Omental fat pad (tissue), 3 donors: ENCODE measurements at regions not wholly inside any gene's neighbourhood (a gene's known extent, or its start where the extent isn't known, plus 50 kb on each side); places are given as distances from the start of the nearest gene placed in this dataset.
A peak's percentile ranks its signal among the peaks of the same experiment; 100 is the strongest.

Source experiments
- ATAC-seq: fragments of 150-250 bp; one replicate; pipeline ENCODE4 v1.9.1; 2016; ENCODE audit warnings: mild to moderate bottlenecking, moderate library complexity; ENCODE audit not compliant: low FRiP score
- DNase-seq: peaks from one replicate; pipeline ENCODE4 v3.0.0-alpha.2; 2019; ENCODE audit warnings: low spot score
- TF ChIP-seq, protein P1 (sequence below), 3 donors: fragments of 450-650 bp; IDR thresholded peaks; one replicate each; pipeline ENCODE4 v1.5.1; 2016 to 2017; ENCODE audit warnings: antibody characterized with exemption in 3 of 3, mild to moderate bottlenecking in 3 of 3, moderate library complexity in 2 of 3

DNA sequence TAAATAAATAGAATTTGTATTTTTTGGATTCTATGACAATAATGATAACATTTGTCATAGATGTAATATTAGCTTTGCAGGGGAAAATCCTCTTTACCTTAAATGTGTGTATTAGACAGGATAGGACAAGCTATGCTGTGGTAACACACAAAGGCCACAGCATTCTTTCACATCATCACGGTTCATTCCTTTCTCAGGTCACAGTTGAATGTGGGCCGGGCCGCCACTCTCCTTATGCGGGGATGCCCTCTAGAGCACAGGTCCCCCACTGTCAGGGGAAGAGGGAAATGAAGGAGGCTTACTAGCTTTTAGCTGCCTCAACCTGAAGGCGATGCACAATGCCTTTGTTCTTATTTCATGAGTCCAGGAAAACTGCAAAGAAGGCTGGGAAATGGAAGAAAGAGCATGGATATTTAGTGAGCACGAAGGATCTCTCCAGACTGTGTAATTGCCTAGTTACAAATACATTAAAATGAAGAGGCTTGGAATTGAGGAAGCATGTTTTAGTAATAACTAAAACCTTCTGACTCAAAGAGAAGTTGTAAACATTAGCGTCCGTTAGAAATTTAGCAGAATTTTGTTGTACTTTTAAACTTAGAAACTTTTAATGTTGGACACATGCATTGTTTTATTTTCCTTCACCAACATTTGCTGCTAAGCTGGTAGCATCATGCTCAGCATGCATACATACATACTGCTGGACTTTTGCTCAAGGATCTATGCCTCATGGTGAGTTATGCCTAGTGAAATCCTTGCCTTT lies 248.9 kb upstream of the FOXQ1 start:
- TF ChIP-seq, protein P1, sequence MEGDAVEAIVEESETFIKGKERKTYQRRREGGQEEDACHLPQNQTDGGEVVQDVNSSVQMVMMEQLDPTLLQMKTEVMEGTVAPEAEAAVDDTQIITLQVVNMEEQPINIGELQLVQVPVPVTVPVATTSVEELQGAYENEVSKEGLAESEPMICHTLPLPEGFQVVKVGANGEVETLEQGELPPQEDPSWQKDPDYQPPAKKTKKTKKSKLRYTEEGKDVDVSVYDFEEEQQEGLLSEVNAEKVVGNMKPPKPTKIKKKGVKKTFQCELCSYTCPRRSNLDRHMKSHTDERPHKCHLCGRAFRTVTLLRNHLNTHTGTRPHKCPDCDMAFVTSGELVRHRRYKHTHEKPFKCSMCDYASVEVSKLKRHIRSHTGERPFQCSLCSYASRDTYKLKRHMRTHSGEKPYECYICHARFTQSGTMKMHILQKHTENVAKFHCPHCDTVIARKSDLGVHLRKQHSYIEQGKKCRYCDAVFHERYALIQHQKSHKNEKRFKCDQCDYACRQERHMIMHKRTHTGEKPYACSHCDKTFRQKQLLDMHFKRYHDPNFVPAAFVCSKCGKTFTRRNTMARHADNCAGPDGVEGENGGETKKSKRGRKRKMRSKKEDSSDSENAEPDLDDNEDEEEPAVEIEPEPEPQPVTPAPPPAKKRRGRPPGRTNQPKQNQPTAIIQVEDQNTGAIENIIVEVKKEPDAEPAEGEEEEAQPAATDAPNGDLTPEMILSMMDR (IDR thresholded peaks at IDR 0.05), result no peak

DNA sequence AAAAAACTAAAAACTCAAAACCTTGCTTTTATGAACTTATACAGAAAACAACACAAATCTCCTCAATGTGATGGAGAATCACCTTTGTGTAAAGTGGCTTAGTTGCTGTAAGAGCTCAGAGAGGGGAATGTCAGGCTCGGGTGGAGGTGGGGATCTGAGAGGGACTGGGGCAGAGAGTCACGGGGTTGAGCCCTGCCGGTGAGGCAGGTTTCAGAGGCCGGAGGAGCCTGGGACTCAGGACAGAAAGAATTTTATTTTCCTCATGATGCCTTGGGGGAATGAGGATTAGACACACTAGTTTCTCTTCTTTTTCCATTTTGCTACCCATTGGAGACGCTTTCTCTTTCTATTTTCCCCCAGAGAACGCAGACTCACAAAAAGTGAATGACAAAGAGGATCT lies 252.3 kb upstream of the FOXQ1 start:
- DNase-seq (no peak), ATAC-seq (no peak)
- TF ChIP-seq, protein P1 (IDR thresholded peaks at IDR 0.05), result no peak

More for the DNA sequence above, 248.9 kb upstream of the FOXQ1 start:
- DNase-seq (no peak), ATAC-seq (no peak)

DNA sequence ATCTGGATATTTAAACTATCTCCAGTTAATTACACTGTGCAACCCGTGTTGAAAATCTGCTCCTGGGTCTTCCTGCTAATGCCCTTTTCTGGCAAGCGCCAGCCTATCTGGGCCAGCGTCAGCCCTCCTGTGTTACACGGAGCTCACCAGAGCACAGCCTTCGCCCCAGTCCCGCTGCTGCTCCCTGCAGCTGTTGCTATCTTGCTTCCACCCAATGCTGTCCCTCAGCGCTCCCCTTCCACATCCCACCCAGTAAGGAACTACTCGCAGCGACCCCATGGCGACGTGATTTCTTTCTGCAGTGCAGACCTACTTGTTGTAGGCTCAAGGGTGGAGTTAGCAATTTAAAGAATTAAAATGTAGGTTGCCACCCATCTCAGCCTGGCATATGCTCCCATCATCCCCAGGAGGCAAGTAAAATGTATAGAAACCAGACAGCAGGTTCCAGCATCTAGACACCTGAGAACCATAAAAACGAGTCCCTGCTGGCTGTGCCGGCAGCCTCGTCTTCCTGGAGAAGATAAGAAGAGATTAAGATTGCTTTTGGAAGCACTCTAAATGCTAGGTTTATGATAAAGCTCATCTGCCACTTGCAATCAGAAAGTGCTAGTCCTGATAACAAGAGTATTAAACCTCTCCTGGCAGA lies 254.3 kb upstream of the FOXQ1 start:
- TF ChIP-seq, protein P1 (IDR thresholded peaks at IDR 0.05), result no peak
- DNase-seq, result no peak
- no peak for ATAC-seq

DNA sequence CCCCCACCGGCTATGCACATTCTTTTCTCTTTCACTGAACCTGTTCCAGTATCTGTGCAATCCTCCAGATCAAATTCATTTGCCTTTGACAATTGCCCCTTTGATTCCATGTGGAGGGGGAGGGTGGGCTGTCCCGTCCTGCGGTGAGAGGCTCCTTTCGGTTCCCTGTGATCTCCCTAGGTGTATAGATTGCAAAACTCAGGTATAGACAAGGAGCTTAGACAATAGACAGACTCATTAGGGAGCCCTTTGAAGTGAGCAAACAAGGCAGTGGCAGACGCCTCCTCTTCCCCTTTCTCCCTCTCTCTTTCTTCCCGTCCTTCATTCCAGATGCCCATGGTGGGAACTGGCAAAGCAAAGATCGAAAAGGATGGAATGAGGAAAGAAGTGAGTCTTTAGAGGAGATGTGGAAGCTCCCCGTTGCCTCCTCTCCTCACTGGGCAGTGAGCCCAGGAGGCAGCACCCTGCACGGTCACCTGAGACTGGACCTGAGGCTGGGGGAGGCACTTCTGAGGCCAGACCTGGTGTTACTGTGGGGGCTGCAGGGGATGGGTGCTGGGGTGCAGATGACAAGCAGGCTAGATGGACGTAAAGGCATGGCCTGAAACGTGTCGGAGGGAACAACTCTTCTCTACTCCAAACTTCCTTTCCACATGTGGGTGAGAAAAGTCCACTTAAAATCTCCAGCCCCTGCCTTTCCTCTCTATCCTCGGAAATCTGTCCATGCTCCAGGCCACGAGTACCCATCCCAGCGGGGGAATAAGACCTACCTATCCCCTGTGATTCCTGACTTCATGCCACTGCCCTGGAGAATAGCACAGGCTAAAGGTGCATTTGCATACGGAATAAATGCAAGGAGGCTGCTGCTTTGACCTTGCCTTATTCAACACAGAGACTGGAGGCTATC lies 256.6 kb upstream of the FOXQ1 start:
- TF ChIP-seq, protein P1 (IDR thresholded peaks at IDR 0.05), result no peak
- no peak for DNase-seq
- no peak for ATAC-seq

- TF ChIP-seq, protein P1 (IDR thresholded peaks at IDR 0.05), result no peak
These were observed 257.3 kb upstream of the FOXQ1 start for GRCh38 chr6:1054653-1055014.

DNA sequence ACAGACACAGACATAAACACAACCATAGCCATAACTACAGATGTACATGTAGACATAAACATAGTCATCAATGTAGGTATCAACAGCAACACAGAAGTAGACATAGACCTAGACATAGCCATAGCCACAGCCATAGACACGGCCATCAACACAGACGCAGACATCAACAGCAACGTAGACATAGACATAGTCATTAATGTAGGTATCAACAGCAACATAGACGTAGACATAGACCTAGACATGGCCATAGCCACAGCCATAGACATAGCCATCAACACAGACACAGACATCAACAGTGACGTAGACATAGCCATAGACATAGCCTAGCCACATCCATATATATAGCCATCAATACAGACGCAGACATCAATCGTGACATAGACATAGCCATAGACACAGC lies 258.3 kb upstream of the FOXQ1 start:
- TF ChIP-seq, protein P1 (IDR thresholded peaks at IDR 0.05), result no peak
- ATAC-seq (peak; percentile 57), DNase-seq (no peak)

More at GRCh38 chr6:1054653-1055014, 257.3 kb upstream of the FOXQ1 start:
- ATAC-seq (no peak), DNase-seq (no peak)
